ENCODE measurements at regions not wholly inside any gene's neighbourhood (a gene's known extent, or its start where the extent isn't known, plus 50 kb on each side); places are given as distances from the start of the nearest gene placed in this dataset.
A peak's percentile ranks its signal among the peaks of the same experiment; 100 is the strongest.

GRCh38 chr18:1294229-1294628 is 389.6 kb downstream of the ADCYAP1 start:
- Mint-ChIP-seq H3K9me3 (peaks cover 6% of the 10 kb centered on the region), H3K4me3 (no peak overlapping the region), H3K27me3 (ENCODE audit: insufficient read depth) (no peaks in the 10 kb centered on the region), H3K27ac (no peak overlapping the region), H3K36me3 (ENCODE audit: low read depth) (no peaks in the 10 kb centered on the region), H3K4me1 (peaks cover 5% of the 10 kb centered on the region)
- H3K4me1 ChIP-seq (ENCODE audit: control insufficient read depth, insufficient read depth, low read length): no peaks in the 10 kb centered on the region
- 92 to 95% methylated on average over 4 of the region's 4 CpGs for WGBS, 2 experiments (ENCODE audit: insufficient coverage in 1 of 2, insufficient read length in 1 of 2)
- no peak for DNase-seq
- H3K9ac ChIP-seq (ENCODE audit: extremely low read depth, low read length, poor library complexity, severe bottlenecking): no peak overlapping the region
- no peaks in the 10 kb centered on the region for H3K9me3 ChIP-seq (ENCODE audit: control insufficient read depth, low read length)
- H3K27me3 ChIP-seq (ENCODE audit: control insufficient read depth, insufficient read depth, low read length, poor library complexity, severe bottlenecking): no peaks in the 10 kb centered on the region
- H3K36me3 ChIP-seq (ENCODE audit: control insufficient read depth, insufficient read depth, low read length): no peaks in the 10 kb centered on the region
- TF ChIP-seq CTCF (conservative IDR thresholded peaks at IDR 0.05): no peak
- H3K27ac ChIP-seq (ENCODE audit: low read depth, low read length): no peak overlapping the region
- no peak overlapping the region for H3K4me3 ChIP-seq (ENCODE audit: low read length)

- Mint-ChIP-seq H3K4me3 (no peak overlapping the region), H3K27ac (no peak overlapping the region), H3K4me1 (peaks cover 5% of the 10 kb centered on the region), H3K27me3 (ENCODE audit: insufficient read depth) (no peaks in the 10 kb centered on the region), H3K36me3 (ENCODE audit: low read depth) (no peaks in the 10 kb centered on the region), H3K9me3 (peaks cover 6% of the 10 kb centered on the region)
- Histone ChIP-seq H3K4me3 (ENCODE audit: low read length) (no peak overlapping the region), H3K9me3 (ENCODE audit: control insufficient read depth, low read length) (no peaks in the 10 kb centered on the region), H3K27me3 (ENCODE audit: control insufficient read depth, insufficient read depth, low read length, poor library complexity, severe bottlenecking) (no peaks in the 10 kb centered on the region), H3K27ac (ENCODE audit: low read depth, low read length) (no peak overlapping the region), H3K9ac (ENCODE audit: extremely low read depth, low read length, poor library complexity, severe bottlenecking) (no peak overlapping the region), H3K36me3 (ENCODE audit: control insufficient read depth, insufficient read depth, low read length) (no peaks in the 10 kb centered on the region), H3K4me1 (ENCODE audit: control insufficient read depth, insufficient read depth, low read length) (no peaks in the 10 kb centered on the region)
- WGBS, 2 experiments (ENCODE audit: insufficient coverage in 1 of 2, insufficient read length in 1 of 2): 91 to 92% methylated on average over 5 to 6 of the region's 6 CpGs
- DNase-seq: peak; percentile 43
- no peak for TF ChIP-seq CTCF (conservative IDR thresholded peaks at IDR 0.05)
Observed at GRCh38 chr18:1296237-1296636, 391.6 kb downstream of the ADCYAP1 start.

- no peaks in the 10 kb centered on the region for H3K9me3 ChIP-seq (ENCODE audit: control insufficient read depth, low read length)
- no peaks in the 10 kb centered on the region for H3K4me1 Mint-ChIP-seq
- TF ChIP-seq CTCF (conservative IDR thresholded peaks at IDR 0.05): no peak
- H3K36me3 ChIP-seq (ENCODE audit: control insufficient read depth, insufficient read depth, low read length): no peaks in the 10 kb centered on the region
- no peak overlapping the region for H3K27ac Mint-ChIP-seq
- no peak overlapping the region for H3K4me3 Mint-ChIP-seq
- no peaks in the 10 kb centered on the region for H3K4me1 ChIP-seq (ENCODE audit: control insufficient read depth, insufficient read depth, low read length)
- no peak overlapping the region for H3K4me3 ChIP-seq (ENCODE audit: low read length)
- H3K9ac ChIP-seq (ENCODE audit: extremely low read depth, low read length, poor library complexity, severe bottlenecking): no peak overlapping the region
- no peaks in the 10 kb centered on the region for H3K27me3 ChIP-seq (ENCODE audit: control insufficient read depth, insufficient read depth, low read length, poor library complexity, severe bottlenecking)
- H3K27me3 Mint-ChIP-seq (ENCODE audit: insufficient read depth): no peaks in the 10 kb centered on the region
- H3K9me3 Mint-ChIP-seq: peaks cover 6% of the 10 kb centered on the region
- no peak overlapping the region for H3K27ac ChIP-seq (ENCODE audit: low read depth, low read length)
- H3K36me3 Mint-ChIP-seq (ENCODE audit: low read depth): no peaks in the 10 kb centered on the region
- no peak for DNase-seq
Observed at GRCh38 chr18:1302861-1303260, 398.2 kb downstream of the ADCYAP1 start.
